ENCODE measurements at regions not wholly inside any gene's neighbourhood (a gene's known extent, or its start where the extent isn't known, plus 50 kb on each side); places are given as distances from the start of the nearest gene placed in this dataset.

DNA sequence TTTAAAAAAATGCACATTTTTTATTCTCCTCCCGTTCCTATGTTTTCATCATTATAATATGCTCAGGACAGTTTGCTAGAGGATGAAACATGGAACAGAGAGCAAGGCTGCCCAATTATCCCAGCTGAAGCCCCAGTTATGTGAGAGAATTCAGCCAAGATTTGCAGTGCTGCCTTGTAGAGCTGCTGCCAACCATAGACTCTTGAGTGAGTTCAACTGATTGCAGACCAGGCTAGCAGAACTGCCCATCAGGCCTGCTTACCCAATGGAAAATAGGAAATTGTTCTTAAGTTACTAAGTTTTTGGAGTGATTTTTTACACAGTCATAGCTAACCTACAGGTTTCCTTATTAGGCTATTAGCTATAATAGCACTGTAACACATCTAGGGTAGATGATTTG, 128.7 kb upstream of the VGLL2 start:
- DNase-seq = no peak
- Histone ChIP-seq H3K36me3 (ENCODE audit: low read depth) (no peaks in the 10 kb centered on the region), H3K27me3 (ENCODE audit: insufficient read depth, low read depth) (no peaks in the 10 kb centered on the region), H4K20me1 (ENCODE audit: insufficient read depth) (no peaks in the 10 kb centered on the region), H3K27ac (no peak overlapping the region), H3K4me2 (no peak overlapping the region), H2AFZ (no peak overlapping the region), H3K4me3 (no peak overlapping the region), H3K4me1 (replicated peaks; ENCODE audit: insufficient read depth) (no peaks in the 10 kb centered on the region), H3K9me2 (ENCODE audit: insufficient read depth) (no peaks in the 10 kb centered on the region; the same call in 1 of the 2 replicates), H3K79me2 (ENCODE audit: low read depth) (no peaks in the 10 kb centered on the region), H3F3A (ENCODE audit: insufficient read depth, low read depth) (no peaks in the 10 kb centered on the region), H3K9me3 (ENCODE audit: insufficient read depth, low read depth) (no peaks in the 10 kb centered on the region)
- POLR2A ChIA-PET (ENCODE audit: unreplicated experiment) = no interaction called here
- intact Hi-C loops (cut with micrococcal nuclease; ENCODE audit: unreplicated experiment) = no loop called here
- BruUV-seq (replicated peaks) = no TSS peak
- CTCF ChIA-PET = no interaction called here
- TF ChIP-seq, protein P1, sequence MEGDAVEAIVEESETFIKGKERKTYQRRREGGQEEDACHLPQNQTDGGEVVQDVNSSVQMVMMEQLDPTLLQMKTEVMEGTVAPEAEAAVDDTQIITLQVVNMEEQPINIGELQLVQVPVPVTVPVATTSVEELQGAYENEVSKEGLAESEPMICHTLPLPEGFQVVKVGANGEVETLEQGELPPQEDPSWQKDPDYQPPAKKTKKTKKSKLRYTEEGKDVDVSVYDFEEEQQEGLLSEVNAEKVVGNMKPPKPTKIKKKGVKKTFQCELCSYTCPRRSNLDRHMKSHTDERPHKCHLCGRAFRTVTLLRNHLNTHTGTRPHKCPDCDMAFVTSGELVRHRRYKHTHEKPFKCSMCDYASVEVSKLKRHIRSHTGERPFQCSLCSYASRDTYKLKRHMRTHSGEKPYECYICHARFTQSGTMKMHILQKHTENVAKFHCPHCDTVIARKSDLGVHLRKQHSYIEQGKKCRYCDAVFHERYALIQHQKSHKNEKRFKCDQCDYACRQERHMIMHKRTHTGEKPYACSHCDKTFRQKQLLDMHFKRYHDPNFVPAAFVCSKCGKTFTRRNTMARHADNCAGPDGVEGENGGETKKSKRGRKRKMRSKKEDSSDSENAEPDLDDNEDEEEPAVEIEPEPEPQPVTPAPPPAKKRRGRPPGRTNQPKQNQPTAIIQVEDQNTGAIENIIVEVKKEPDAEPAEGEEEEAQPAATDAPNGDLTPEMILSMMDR (conservative IDR thresholded peaks at IDR 0.05) = no peak
- TF ChIP-seq EZH2 (IDR thresholded peaks at IDR 0.05; ENCODE audit: low read depth) = no peak

DNA sequence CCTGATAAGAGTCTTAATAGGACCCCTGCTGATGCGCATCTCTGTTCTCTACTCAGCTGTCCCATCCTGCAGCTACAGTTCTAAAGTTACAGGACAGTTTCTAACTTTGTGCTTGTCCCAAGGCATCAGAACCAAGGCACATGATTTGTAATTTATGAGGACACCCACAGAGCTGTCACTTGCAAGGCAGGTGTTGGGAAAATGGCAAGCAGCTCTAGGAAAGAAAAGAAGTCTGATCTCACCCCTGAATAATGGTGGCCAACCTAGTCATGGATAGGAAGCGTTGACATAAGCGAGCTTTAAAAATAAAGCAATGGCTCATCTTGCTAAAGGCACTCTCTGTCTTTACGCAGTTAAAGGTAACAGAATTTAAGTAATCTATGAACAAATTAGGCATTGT, 127.6 kb upstream of the VGLL2 start:
- POLR2A ChIA-PET (ENCODE audit: unreplicated experiment) = no interaction called here
- H2AFZ ChIP-seq = no peak overlapping the region

DNA sequence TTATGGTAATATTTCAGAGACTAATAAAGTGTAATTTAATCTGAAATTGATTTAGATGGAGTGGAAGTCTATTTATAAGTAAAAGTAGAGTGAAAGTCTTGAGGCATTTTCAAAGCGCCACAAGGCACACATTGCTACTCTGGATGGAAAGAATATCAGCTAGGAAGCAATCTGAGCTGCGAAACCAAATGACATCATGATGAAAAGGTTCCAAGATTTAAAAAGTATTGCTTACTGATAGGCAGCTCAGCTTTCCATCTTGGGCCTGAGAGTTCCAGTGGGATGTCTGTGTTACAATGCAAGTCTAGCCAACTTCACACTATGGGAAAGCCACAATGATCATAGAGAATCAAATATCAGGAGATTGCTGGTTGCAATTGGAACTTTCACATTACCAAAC, 126.9 kb upstream of the VGLL2 start:
- no peak for DNase-seq
- H3K27me3 ChIP-seq (ENCODE audit: insufficient read depth, low read depth) = no peaks in the 10 kb centered on the region
- no peaks in the 10 kb centered on the region for H3K79me2 ChIP-seq (ENCODE audit: low read depth)
- no peaks in the 10 kb centered on the region for H3F3A ChIP-seq (ENCODE audit: insufficient read depth, low read depth)
- TF ChIP-seq, protein P1 (conservative IDR thresholded peaks at IDR 0.05) = no peak
- no peak for TF ChIP-seq EZH2 (IDR thresholded peaks at IDR 0.05; ENCODE audit: low read depth)
- H3K9me3 ChIP-seq (ENCODE audit: insufficient read depth, low read depth) = no peaks in the 10 kb centered on the region
- intact Hi-C loops (cut with micrococcal nuclease; ENCODE audit: unreplicated experiment) = no loop called here
- H3K27ac ChIP-seq = no peak overlapping the region
- POLR2A ChIA-PET (ENCODE audit: unreplicated experiment) = no interaction called here
- H4K20me1 ChIP-seq (ENCODE audit: insufficient read depth) = no peaks in the 10 kb centered on the region
- no peak overlapping the region for H2AFZ ChIP-seq
- no peaks in the 10 kb centered on the region for H3K36me3 ChIP-seq (ENCODE audit: low read depth)
- H3K4me3 ChIP-seq = no peak overlapping the region
- no peaks in the 10 kb centered on the region for H3K4me1 ChIP-seq (replicated peaks; ENCODE audit: insufficient read depth)
- no TSS peak for BruUV-seq (replicated peaks)
- no peaks in the 10 kb centered on the region; the same call in 1 of the 2 replicates for H3K9me2 ChIP-seq (ENCODE audit: insufficient read depth)
- CTCF ChIA-PET = no interaction called here
- H3K4me2 ChIP-seq = no peak overlapping the region

More for the DNA sequence above, 127.6 kb upstream of the VGLL2 start:
- no peaks in the 10 kb centered on the region for H4K20me1 ChIP-seq (ENCODE audit: insufficient read depth)
- H3K4me1 ChIP-seq (replicated peaks; ENCODE audit: insufficient read depth) = no peaks in the 10 kb centered on the region
- no TSS peak for BruUV-seq (replicated peaks)
- H3K27me3 ChIP-seq (ENCODE audit: insufficient read depth, low read depth) = no peaks in the 10 kb centered on the region
- TF ChIP-seq EZH2 (IDR thresholded peaks at IDR 0.05; ENCODE audit: low read depth) = no peak
- TF ChIP-seq, protein P1 (conservative IDR thresholded peaks at IDR 0.05) = no peak
- CTCF ChIA-PET = no interaction called here
- intact Hi-C loops (cut with micrococcal nuclease; ENCODE audit: unreplicated experiment) = no loop called here
- H3K27ac ChIP-seq = no peak overlapping the region
- DNase-seq = no peak
- H3F3A ChIP-seq (ENCODE audit: insufficient read depth, low read depth) = no peaks in the 10 kb centered on the region
- no peaks in the 10 kb centered on the region for H3K79me2 ChIP-seq (ENCODE audit: low read depth)
- H3K9me2 ChIP-seq (ENCODE audit: insufficient read depth) = no peaks in the 10 kb centered on the region; the same call in 1 of the 2 replicates
- no peaks in the 10 kb centered on the region for H3K36me3 ChIP-seq (ENCODE audit: low read depth)
- no peak overlapping the region for H3K4me2 ChIP-seq
- H3K4me3 ChIP-seq = no peak overlapping the region
- no peaks in the 10 kb centered on the region for H3K9me3 ChIP-seq (ENCODE audit: insufficient read depth, low read depth)
